Transverse colon (tissue), 4 donors: ENCODE measurements at regions not wholly inside any gene's neighbourhood (a gene's known extent, or its start where the extent isn't known, plus 50 kb on each side); places are given as distances from the start of the nearest gene placed in this dataset.

ENCODE experiments used
- DNase-seq: peaks from one replicate; pipeline ENCODE4 v3.0.0-alpha.2; 2019
- H3K27ac ChIP-seq, 4 donors: fragments of 200-600 bp; sonication (generic); 2 replicates each; pipeline ENCODE4 v1.5.1; 2016 to 2018; ENCODE audit warnings: inconsistent platforms in 4 of 4
- H3K27me3 ChIP-seq: fragments of 200-600 bp; sonication (generic); 2 replicates; pipeline ENCODE4 v1.5.1; 2017; ENCODE audit warnings: inconsistent platforms
- H3K36me3 ChIP-seq, 4 donors: fragments of 200-600 bp; sonication (generic); 2 replicates each; pipeline ENCODE4 v1.5.1; 2017 to 2019; ENCODE audit warnings: inconsistent platforms in 4 of 4
- H3K4me1 ChIP-seq, 4 donors: fragments of 200-600 bp; sonication (generic); 2 replicates each; pipeline ENCODE4 v1.5.1; 2017 to 2020; ENCODE audit warnings: inconsistent platforms in 4 of 4
- H3K4me3 ChIP-seq, 4 donors: fragments of 200-600 bp; sonication (generic); 1 replicate in 1 of 4; 2 replicates in 3 of 4; pipeline versions ENCODE4 v1.5.1 to v1.6.1; 2017 to 2019; ENCODE audit warnings: inconsistent platforms in 4 of 4
- H3K9me3 ChIP-seq, 2 donors: fragments of 200-600 bp; sonication (generic); 2 replicates each; pipeline ENCODE4 v1.5.1; 2017 to 2019; ENCODE audit warnings: inconsistent platforms in 2 of 2
- EP300 ChIP-seq: sonication (generic); formaldehyde crosslinking; IDR thresholded peaks from one replicate; pipeline ENCODE4 v1.6.1; 2017; ENCODE audit warnings: antibody characterized with exemption, low read depth
- POLR2A ChIP-seq: fragments of 450-650 bp; IDR thresholded peaks from one replicate; pipeline ENCODE4 v1.6.1; 2016; ENCODE audit warnings: antibody characterized with exemption, mild to moderate bottlenecking, moderate library complexity
- POLR2AphosphoS5 ChIP-seq, 3 donors: sonication (generic); formaldehyde crosslinking; IDR thresholded peaks; one replicate each; pipeline ENCODE4 v1.6.1; 2016; ENCODE audit warnings: antibody characterized with exemption in 3 of 3
- WGBS, 2 donors: methylation state at CpG; one replicate each; pipeline ENCODE4 v1.1.5; 2018; ENCODE audit warnings: low coverage in 1 of 2; 5-methylcytosine and 5-hydroxymethylcytosine counted together
- in situ Hi-C, 4 donors: fragments of 200-750 bp; cut with MboI; loops; one replicate each; pipeline versions ENCODE4 v1.15.0 to v1.15.1; 2017; ENCODE audit warnings: low sequenced_read_pairs in 3 of 4, low pct_ligation_motif_present in 1 of 4, low pct_unique_long_range_greater_than_20kb in 1 of 4
- intact Hi-C: fragments of 100-400 bp; cut with DNase I; formaldehyde crosslinking; loops from one replicate; pipeline ENCODE4 v1.15.1; 2023; ENCODE audit warnings: low total_unique reads
- TF ChIP-seq, protein P1 (sequence below), 5 experiments: fragments of 200-600 bp in 3 of 5; fragments of 450-650 bp in 2 of 5; sonication (generic) in 3 of 5; IDR thresholded peaks; 1 replicate in 2 of 5; 2 replicates in 3 of 5; pipeline ENCODE4 v1.5.1; 2016 to 2017; ENCODE audit warnings: antibody characterized with exemption in 5 of 5, inconsistent platforms in 3 of 5, mild to moderate bottlenecking in 2 of 5, moderate library complexity in 1 of 5

DNA sequence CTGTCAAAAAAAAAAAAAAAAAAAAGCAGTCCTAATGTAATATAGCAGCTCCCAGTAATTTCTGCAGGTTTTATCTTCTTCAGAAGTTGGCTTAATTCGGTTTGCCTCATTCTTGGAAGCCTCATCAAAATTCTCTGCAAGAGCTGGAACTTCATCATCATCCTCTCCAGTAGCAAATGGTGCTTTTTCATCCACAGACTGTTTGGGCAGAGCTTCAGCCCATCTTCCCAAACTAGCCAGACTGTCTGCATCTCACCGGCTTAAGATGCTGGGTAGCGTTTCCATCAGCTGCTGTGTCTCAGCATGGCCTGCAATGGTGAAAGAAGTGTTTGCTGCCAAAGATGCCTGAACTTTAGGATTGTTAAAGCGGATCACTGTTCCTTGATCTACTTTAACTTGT, 112.6 kb downstream of the AIPL1 start:
- TF ChIP-seq POLR2A (no peak), EP300 (no peak)
- TF ChIP-seq, protein P1, sequence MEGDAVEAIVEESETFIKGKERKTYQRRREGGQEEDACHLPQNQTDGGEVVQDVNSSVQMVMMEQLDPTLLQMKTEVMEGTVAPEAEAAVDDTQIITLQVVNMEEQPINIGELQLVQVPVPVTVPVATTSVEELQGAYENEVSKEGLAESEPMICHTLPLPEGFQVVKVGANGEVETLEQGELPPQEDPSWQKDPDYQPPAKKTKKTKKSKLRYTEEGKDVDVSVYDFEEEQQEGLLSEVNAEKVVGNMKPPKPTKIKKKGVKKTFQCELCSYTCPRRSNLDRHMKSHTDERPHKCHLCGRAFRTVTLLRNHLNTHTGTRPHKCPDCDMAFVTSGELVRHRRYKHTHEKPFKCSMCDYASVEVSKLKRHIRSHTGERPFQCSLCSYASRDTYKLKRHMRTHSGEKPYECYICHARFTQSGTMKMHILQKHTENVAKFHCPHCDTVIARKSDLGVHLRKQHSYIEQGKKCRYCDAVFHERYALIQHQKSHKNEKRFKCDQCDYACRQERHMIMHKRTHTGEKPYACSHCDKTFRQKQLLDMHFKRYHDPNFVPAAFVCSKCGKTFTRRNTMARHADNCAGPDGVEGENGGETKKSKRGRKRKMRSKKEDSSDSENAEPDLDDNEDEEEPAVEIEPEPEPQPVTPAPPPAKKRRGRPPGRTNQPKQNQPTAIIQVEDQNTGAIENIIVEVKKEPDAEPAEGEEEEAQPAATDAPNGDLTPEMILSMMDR (IDR thresholded peaks at IDR 0.05) = no peak
- no peaks in the 10 kb centered on the region for H3K9me3 ChIP-seq
- intact Hi-C loops = no loop called here
- WGBS, 2 donors = 67 to 88% methylated on average over 2 to 4 of the region's 4 CpGs
- in situ Hi-C loops = no loop called here
- no peak for DNase-seq
- no peaks in the 10 kb centered on the region for H3K36me3 ChIP-seq
- H3K4me3 ChIP-seq = no peak overlapping the region
- H3K4me1 ChIP-seq = no peaks in the 10 kb centered on the region
- H3K27ac ChIP-seq = no peak overlapping the region
- no peaks in the 10 kb centered on the region for H3K27me3 ChIP-seq

DNA sequence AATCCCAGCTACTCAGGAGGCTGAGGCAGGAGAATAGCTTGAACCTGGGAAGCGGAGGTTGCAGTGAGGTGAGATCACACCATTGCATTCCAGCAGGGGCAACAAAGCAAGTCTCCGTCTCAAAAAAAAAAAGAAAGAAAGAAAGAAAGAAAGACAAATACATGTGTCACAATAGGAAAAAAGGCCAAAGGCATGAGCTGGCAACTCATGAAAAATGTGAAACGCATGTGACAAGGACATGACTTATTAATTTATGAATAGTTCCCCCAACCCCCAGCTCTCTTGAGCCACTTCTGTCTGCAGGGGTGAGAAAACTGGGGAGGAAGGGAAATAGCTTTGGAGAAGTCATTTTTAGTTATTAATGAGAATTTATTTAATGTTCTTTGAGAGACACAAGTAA, 120.6 kb downstream of the AIPL1 start:
- no peak overlapping the region for H3K4me3 ChIP-seq
- no peak for DNase-seq
- no peaks in the 10 kb centered on the region for H3K27me3 ChIP-seq
- H3K9me3 ChIP-seq = no peaks in the 10 kb centered on the region
- intact Hi-C loops = no loop called here
- H3K4me1 ChIP-seq = no peaks in the 10 kb centered on the region
- in situ Hi-C loops = no loop called here
- TF ChIP-seq, protein P1 (IDR thresholded peaks at IDR 0.05) = no peak
- TF ChIP-seq EP300 (no peak), POLR2AphosphoS5 (IDR thresholded peaks at IDR 0.05) (no peak), POLR2A (no peak)
- no peak overlapping the region for H3K27ac ChIP-seq
- H3K36me3 ChIP-seq = no peaks in the 10 kb centered on the region
- WGBS, 2 donors = 59 to 83% methylated on average over 3 of the region's 3 CpGs

DNA sequence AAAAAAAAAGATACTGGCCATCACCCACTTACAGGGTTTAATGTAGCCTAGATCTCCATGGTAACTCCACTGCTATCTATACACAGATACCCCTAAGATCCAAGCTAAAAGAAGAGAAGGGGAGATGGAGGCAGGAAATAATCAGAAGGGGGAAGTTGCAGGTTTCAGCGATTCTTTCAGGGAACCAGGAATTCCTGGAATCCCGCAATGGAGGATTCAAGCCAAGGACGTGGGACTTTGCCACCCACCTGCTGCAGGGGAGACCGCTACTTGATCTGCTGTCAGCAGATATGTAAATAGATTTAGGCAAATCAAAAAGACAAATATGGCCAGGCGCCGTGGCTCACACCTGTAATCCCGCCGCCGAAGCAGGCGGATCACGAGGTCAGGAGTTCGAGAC, 121.1 kb downstream of the AIPL1 start:
- no peak for TF ChIP-seq EP300
- TF ChIP-seq, protein P1 (IDR thresholded peaks at IDR 0.05) = no peak
- TF ChIP-seq POLR2AphosphoS5 (IDR thresholded peaks at IDR 0.05) = no peak
- TF ChIP-seq POLR2A = no peak
- DNase-seq = no peak
- Histone ChIP-seq H3K27ac (no peak overlapping the region), H3K4me3 (no peak overlapping the region), H3K4me1 (no peaks in the 10 kb centered on the region), H3K27me3 (no peaks in the 10 kb centered on the region), H3K9me3 (no peaks in the 10 kb centered on the region), H3K36me3 (no peaks in the 10 kb centered on the region)
- in situ Hi-C loops = no loop called here
- intact Hi-C loops = no loop called here
- WGBS, 2 donors = 82% methylated on average over 12 of the region's 12 CpGs; no CpG with 5 or more reads in 1 of the 2 donors

DNA sequence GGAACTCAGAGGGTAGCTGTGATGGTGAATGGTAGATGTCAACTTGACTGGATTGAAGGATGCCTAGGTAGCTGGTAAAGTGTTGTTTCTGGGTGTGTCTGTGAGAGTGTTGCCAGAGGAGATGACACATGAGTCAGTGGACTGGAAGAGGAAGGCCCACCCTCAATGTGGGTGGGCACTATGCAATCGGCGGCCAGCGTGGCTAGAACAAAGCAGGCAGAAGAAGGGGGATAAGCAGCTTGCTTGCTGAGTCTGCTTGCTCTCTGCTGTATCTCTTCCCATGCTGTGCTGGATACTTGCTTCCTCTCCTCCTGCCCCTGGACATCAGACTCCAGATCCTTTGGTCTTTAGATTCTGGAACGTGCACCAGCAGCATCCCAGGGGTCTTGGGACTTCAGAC, 128.1 kb downstream of the AIPL1 start:
- H3K36me3 ChIP-seq = no peaks in the 10 kb centered on the region
- no peak overlapping the region for H3K4me3 ChIP-seq
- TF ChIP-seq EP300 = no peak
- TF ChIP-seq POLR2AphosphoS5 (IDR thresholded peaks at IDR 0.05) = no peak
- TF ChIP-seq, protein P1 (IDR thresholded peaks at IDR 0.05) = no peak
- no peak for TF ChIP-seq POLR2A
- in situ Hi-C loops (no loop called here), intact Hi-C loops (no loop called here)
- WGBS, 2 donors = 25 to 39% methylated on average over 3 to 4 of the region's 4 CpGs
- H3K4me1 ChIP-seq = no peaks in the 10 kb centered on the region
- DNase-seq = no peak
- no peaks in the 10 kb centered on the region for H3K9me3 ChIP-seq
- H3K27me3 ChIP-seq = peaks cover 3% of the 10 kb centered on the region
- no peak overlapping the region for H3K27ac ChIP-seq
